Panc1 (cell line): ENCODE measurements at regions not wholly inside any gene's neighbourhood (a gene's known extent, or its start where the extent isn't known, plus 50 kb on each side); places are given as distances from the start of the nearest gene placed in this dataset.

Source experiments
- ATAC-seq: fragments of 200-7000 bp; cut with Tn5 transposase; 2 replicates; pipeline ENCODE4 v1.9.1; 2020; ENCODE audit warnings: mild to moderate bottlenecking, moderate library complexity
- BruUV-seq: library from RNA; stranded (reverse); fragments of 400-500 nt; replicated peaks from 2 replicates; lab custom pipeline; 2021; lab: Mats Ljungman, UMichigan
- CTCF ChIA-PET: fragments of 300-600 bp; sonication (Branson Sonifier 250); formaldehyde crosslinking; loops from one replicate; lab custom pipeline; 2022; ENCODE audit warnings: antibody characterized with exemption; lab: Charles Lee
- POLR2A ChIA-PET: fragments of 300-600 bp; sonication (Branson Sonifier 250); formaldehyde crosslinking; loops from one replicate; lab custom pipeline; 2022; ENCODE audit warnings: antibody characterized with exemption; lab: Charles Lee
- DNase-seq: peaks from one replicate; pipeline ENCODE4 v3.0.0-alpha.2; 2010; ENCODE audit warnings: low read depth, low spot score
- H3K27ac ChIP-seq: 2 replicates; pipeline ENCODE4 v1.5.1; 2011; ENCODE audit warnings: mild to moderate bottlenecking, low read length, inconsistent platforms
- H3K27me3 ChIP-seq: fragments of 200-500 bp; sonication (Bioruptor generic); 2 replicates; pipeline ENCODE4 v1.6.0; 2014; ENCODE audit warnings: low read length, inconsistent platforms; ENCODE audit not compliant: control insufficient read depth, insufficient read depth
- H3K36me3 ChIP-seq: fragments of 200-500 bp; sonication (Bioruptor generic); 2 replicates; pipeline ENCODE4 v1.5.1; 2014; ENCODE audit warnings: inconsistent platforms, mild to moderate bottlenecking, low read length, moderate library complexity; ENCODE audit not compliant: control insufficient read depth, insufficient read depth
- H3K4me1 ChIP-seq: 2 replicates; pipeline ENCODE4 v1.5.1; 2011; ENCODE audit warnings: inconsistent platforms, mild to moderate bottlenecking, low read length, moderate library complexity; ENCODE audit not compliant: control insufficient read depth, insufficient read depth
- H3K4me3 ChIP-seq, 2 experiments: 2 replicates each; pipeline ENCODE4 v1.5.1; 2011 to 2012; ENCODE audit warnings: low read depth in 2 of 2, low read length in 2 of 2, mild to moderate bottlenecking in 2 of 2, inconsistent platforms in 1 of 2, moderate library complexity in 1 of 2
- H3K9me3 ChIP-seq: fragments of 200-500 bp; sonication (Bioruptor generic); 2 replicates; pipeline ENCODE4 v1.5.1; 2014; ENCODE audit warnings: low read depth, mild to moderate bottlenecking, inconsistent platforms, low read length, moderate library complexity; ENCODE audit not compliant: control insufficient read depth, insufficient read depth
- CTCF ChIP-seq: fragments of 450-650 bp; IDR thresholded peaks from 2 replicates; pipeline ENCODE4 v1.5.1; 2017; ENCODE audit warnings: mild to moderate bottlenecking
- POLR2AphosphoS5 ChIP-seq: IDR thresholded peaks from 2 replicates; pipeline ENCODE4 v1.6.1; 2012; ENCODE audit warnings: mild to moderate bottlenecking, low read depth, low read length, moderate library complexity
- SIN3A ChIP-seq: IDR thresholded peaks from 2 replicates; pipeline ENCODE4 v1.6.1; 2012; ENCODE audit warnings: low read depth, mild to moderate bottlenecking, low read length, moderate library complexity, borderline replicate concordance; ENCODE audit not compliant: insufficient read depth
- TCF7L2 ChIP-seq: IDR thresholded peaks from 2 replicates; pipeline ENCODE4 v1.6.1; 2011; ENCODE audit warnings: mild to moderate bottlenecking, low read depth, low read length, inconsistent platforms
- in situ Hi-C: cut with HindIII; loops from 2 replicates; pipeline ENCODE4 v1.10.0; 2016; ENCODE audit warnings: low sequenced_read_pairs, low pct_unique_long_range_greater_than_20kb
- intact Hi-C: fragments of 100-400 bp; cut with micrococcal nuclease; formaldehyde crosslinking; loops from one replicate; pipeline ENCODE4 v1.10.0; 2022; ENCODE audit not compliant: unreplicated experiment
- TF ChIP-seq, protein P1 (sequence below), 2 experiments: IDR thresholded peaks; 2 replicates each; pipeline ENCODE4 v1.6.1; 2011 to 2012; ENCODE audit warnings: low read depth in 2 of 2, control low read depth in 1 of 2, low read length in 1 of 2, mild to moderate bottlenecking in 1 of 2, moderate library complexity in 1 of 2; ENCODE audit not compliant: insufficient read depth in 1 of 2

GRCh38 chr1:58031416-58031815 is 515.1 kb downstream of the OMA1 start:
- CTCF ChIA-PET: no interaction called here
- Histone ChIP-seq H3K36me3 (no peaks in the 10 kb centered on the region), H3K9me3 (no peaks in the 10 kb centered on the region), H3K27ac (no peak overlapping the region), H3K4me1 (no peaks in the 10 kb centered on the region), H3K4me3 (no peak overlapping the region), H3K27me3 (0 out of 2 replicates have a peak, but pooled peaks cover 2% of the 10 kb centered on the region)
- ATAC-seq: no peak
- in situ Hi-C loops (no loop called here), intact Hi-C loops (no loop called here)
- DNase-seq: no peak
- POLR2A ChIA-PET: no interaction called here
- no peak for TF ChIP-seq TCF7L2
- no peak for TF ChIP-seq CTCF
- TF ChIP-seq POLR2AphosphoS5: no peak
- TF ChIP-seq, protein P1, sequence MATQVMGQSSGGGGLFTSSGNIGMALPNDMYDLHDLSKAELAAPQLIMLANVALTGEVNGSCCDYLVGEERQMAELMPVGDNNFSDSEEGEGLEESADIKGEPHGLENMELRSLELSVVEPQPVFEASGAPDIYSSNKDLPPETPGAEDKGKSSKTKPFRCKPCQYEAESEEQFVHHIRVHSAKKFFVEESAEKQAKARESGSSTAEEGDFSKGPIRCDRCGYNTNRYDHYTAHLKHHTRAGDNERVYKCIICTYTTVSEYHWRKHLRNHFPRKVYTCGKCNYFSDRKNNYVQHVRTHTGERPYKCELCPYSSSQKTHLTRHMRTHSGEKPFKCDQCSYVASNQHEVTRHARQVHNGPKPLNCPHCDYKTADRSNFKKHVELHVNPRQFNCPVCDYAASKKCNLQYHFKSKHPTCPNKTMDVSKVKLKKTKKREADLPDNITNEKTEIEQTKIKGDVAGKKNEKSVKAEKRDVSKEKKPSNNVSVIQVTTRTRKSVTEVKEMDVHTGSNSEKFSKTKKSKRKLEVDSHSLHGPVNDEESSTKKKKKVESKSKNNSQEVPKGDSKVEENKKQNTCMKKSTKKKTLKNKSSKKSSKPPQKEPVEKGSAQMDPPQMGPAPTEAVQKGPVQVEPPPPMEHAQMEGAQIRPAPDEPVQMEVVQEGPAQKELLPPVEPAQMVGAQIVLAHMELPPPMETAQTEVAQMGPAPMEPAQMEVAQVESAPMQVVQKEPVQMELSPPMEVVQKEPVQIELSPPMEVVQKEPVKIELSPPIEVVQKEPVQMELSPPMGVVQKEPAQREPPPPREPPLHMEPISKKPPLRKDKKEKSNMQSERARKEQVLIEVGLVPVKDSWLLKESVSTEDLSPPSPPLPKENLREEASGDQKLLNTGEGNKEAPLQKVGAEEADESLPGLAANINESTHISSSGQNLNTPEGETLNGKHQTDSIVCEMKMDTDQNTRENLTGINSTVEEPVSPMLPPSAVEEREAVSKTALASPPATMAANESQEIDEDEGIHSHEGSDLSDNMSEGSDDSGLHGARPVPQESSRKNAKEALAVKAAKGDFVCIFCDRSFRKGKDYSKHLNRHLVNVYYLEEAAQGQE (IDR thresholded peaks at IDR 0.05; ENCODE audit: insufficient read depth in 1 of 2, low read depth in 2 of 2, low read length in 1 of 2): no peak
- TF ChIP-seq SIN3A: no peak
- no TSS peak for BruUV-seq

GRCh38 chr1:58030456-58030855 is 516.1 kb downstream of the OMA1 start:
- TF ChIP-seq, protein P1 (IDR thresholded peaks at IDR 0.05; ENCODE audit: insufficient read depth in 1 of 2, low read depth in 2 of 2, low read length in 1 of 2): no peak
- Histone ChIP-seq H3K27me3 (0 out of 2 replicates have a peak, but pooled peaks cover 2% of the 10 kb centered on the region), H3K4me3 (no peak overlapping the region), H3K4me1 (no peaks in the 10 kb centered on the region), H3K36me3 (no peaks in the 10 kb centered on the region), H3K9me3 (no peaks in the 10 kb centered on the region), H3K27ac (no peak overlapping the region)
- ATAC-seq: no peak
- no peak for DNase-seq
- BruUV-seq: no TSS peak
- POLR2A ChIA-PET: no interaction called here
- intact Hi-C loops: no loop called here
- in situ Hi-C loops: no loop called here
- CTCF ChIA-PET: no interaction called here
